Endodermal cell (in vitro differentiated cells): ENCODE measurements at regions not wholly inside any gene's neighbourhood (a gene's known extent, or its start where the extent isn't known, plus 50 kb on each side); places are given as distances from the start of the nearest gene placed in this dataset.

Experiments used
- DNase-seq: peaks from one replicate; pipeline ENCODE4 v3.0.0-alpha.2; 2017
- H3K27ac ChIP-seq: 2 replicates; pipeline ENCODE4 v1.5.1; 2013; ENCODE audit warnings: mild to moderate bottlenecking, low read depth, low read length, moderate library complexity
- H3K27me3 ChIP-seq: 2 replicates; pipeline ENCODE4 v1.6.1; 2013; ENCODE audit warnings: mild to moderate bottlenecking, low read length, moderate library complexity; ENCODE audit not compliant: insufficient read depth, control insufficient read depth, poor library complexity, severe bottlenecking
- H3K36me3 ChIP-seq: 2 replicates; pipeline ENCODE4 v1.7.0; 2013; ENCODE audit warnings: mild to moderate bottlenecking, low read length, moderate library complexity; ENCODE audit not compliant: control insufficient read depth, insufficient read depth
- H3K4me1 ChIP-seq: one replicate; pipeline ENCODE4 v1.7.0; 2013; ENCODE audit warnings: low read length; ENCODE audit not compliant: control insufficient read depth, insufficient read depth
- H3K4me3 ChIP-seq: 2 replicates; pipeline ENCODE4 v1.5.1; 2013; ENCODE audit warnings: mild to moderate bottlenecking, low read length, moderate library complexity
- H3K9ac ChIP-seq: 2 replicates; pipeline ENCODE4 v1.6.1; 2013; ENCODE audit warnings: mild to moderate bottlenecking, low read length, moderate library complexity; ENCODE audit not compliant: poor library complexity, severe bottlenecking; ENCODE audit errors: extremely low read depth
- H3K9me3 ChIP-seq: 2 replicates; pipeline ENCODE4 v1.6.1; 2013; ENCODE audit warnings: mild to moderate bottlenecking, low read length, moderate library complexity; ENCODE audit not compliant: control insufficient read depth
- H3K27ac Mint-ChIP-seq: 2 replicates; pipeline ENCODE4 v1.8.0; 2020; ENCODE audit warnings: mixed read lengths
- H3K27me3 Mint-ChIP-seq: 2 replicates; pipeline ENCODE4 v1.8.0; 2021; ENCODE audit warnings: mild to moderate bottlenecking, mixed read lengths; ENCODE audit not compliant: insufficient read depth
- H3K36me3 Mint-ChIP-seq: 2 replicates; pipeline ENCODE4 v1.8.0; 2020; ENCODE audit warnings: low read depth, mixed read lengths
- H3K4me1 Mint-ChIP-seq: 2 replicates; pipeline ENCODE4 v1.8.0; 2020; ENCODE audit warnings: mixed read lengths
- H3K4me3 Mint-ChIP-seq: 2 replicates; pipeline ENCODE4 v1.8.0; 2020; ENCODE audit warnings: mild to moderate bottlenecking, moderate library complexity, mixed read lengths
- H3K9me3 Mint-ChIP-seq: 2 replicates; pipeline ENCODE4 v1.8.0; 2020; ENCODE audit warnings: mild to moderate bottlenecking, mixed read lengths
- WGBS, 2 experiments: methylation state at CpG; one replicate each; pipeline versions ENCODE4 v1.1.5 to v1.1.7; 2013; ENCODE audit warnings: missing lambda C conversion rate in 2 of 2, mixed read lengths in 1 of 2; ENCODE audit not compliant: insufficient coverage in 1 of 2, insufficient read length in 1 of 2; 5-methylcytosine and 5-hydroxymethylcytosine counted together
- TF ChIP-seq, protein P1 (sequence below): fragments of 200-600 bp; sonication (generic); conservative IDR thresholded peaks from 2 replicates; pipeline ENCODE4 v1.5.0; 2021; ENCODE audit warnings: antibody characterized with exemption, mild to moderate bottlenecking

DNA sequence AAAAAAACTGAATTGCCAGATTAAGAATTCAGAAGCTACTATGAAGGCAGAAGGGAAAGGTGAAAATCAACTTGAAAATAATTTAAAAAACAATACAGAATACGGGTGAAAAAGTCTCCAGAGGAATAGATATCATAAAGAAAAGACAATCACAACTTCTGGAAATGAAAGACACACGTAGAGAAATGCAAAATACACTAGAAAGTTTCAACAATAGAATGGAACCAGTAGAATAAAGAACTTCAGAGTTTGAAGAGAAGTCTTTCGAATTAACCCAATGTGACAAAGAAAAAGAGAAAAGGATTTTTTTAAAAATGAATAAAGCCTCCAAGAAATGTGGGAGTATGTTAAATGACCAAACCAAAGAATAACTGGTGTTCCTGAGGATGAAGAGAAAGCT lies 263.8 kb upstream of the FAT3 start:
- peaks cover 20% of the 10 kb centered on the region for H3K4me1 Mint-ChIP-seq
- no peaks in the 10 kb centered on the region for H3K36me3 ChIP-seq
- WGBS, 2 experiments: 96 to 100% methylated on average over 1 to 3 of the region's 3 CpGs
- H3K9me3 Mint-ChIP-seq: peaks cover 47% of the 10 kb centered on the region
- TF ChIP-seq, protein P1, sequence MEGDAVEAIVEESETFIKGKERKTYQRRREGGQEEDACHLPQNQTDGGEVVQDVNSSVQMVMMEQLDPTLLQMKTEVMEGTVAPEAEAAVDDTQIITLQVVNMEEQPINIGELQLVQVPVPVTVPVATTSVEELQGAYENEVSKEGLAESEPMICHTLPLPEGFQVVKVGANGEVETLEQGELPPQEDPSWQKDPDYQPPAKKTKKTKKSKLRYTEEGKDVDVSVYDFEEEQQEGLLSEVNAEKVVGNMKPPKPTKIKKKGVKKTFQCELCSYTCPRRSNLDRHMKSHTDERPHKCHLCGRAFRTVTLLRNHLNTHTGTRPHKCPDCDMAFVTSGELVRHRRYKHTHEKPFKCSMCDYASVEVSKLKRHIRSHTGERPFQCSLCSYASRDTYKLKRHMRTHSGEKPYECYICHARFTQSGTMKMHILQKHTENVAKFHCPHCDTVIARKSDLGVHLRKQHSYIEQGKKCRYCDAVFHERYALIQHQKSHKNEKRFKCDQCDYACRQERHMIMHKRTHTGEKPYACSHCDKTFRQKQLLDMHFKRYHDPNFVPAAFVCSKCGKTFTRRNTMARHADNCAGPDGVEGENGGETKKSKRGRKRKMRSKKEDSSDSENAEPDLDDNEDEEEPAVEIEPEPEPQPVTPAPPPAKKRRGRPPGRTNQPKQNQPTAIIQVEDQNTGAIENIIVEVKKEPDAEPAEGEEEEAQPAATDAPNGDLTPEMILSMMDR: no peak
- H3K4me1 ChIP-seq: peaks cover 4% of the 10 kb centered on the region
- no peak overlapping the region for H3K4me3 Mint-ChIP-seq
- no peaks in the 10 kb centered on the region for H3K36me3 Mint-ChIP-seq
- no peak overlapping the region for H3K27ac ChIP-seq
- H3K27me3 Mint-ChIP-seq: peaks cover 7% of the 10 kb centered on the region
- peaks cover 62% of the 10 kb centered on the region for H3K9me3 ChIP-seq
- peak overlapping the region; percentile 59 for H3K4me3 ChIP-seq
- H3K27me3 ChIP-seq: no peaks in the 10 kb centered on the region
- H3K27ac Mint-ChIP-seq: no peak overlapping the region
- DNase-seq: no peak
- H3K9ac ChIP-seq: no peak overlapping the region

DNA sequence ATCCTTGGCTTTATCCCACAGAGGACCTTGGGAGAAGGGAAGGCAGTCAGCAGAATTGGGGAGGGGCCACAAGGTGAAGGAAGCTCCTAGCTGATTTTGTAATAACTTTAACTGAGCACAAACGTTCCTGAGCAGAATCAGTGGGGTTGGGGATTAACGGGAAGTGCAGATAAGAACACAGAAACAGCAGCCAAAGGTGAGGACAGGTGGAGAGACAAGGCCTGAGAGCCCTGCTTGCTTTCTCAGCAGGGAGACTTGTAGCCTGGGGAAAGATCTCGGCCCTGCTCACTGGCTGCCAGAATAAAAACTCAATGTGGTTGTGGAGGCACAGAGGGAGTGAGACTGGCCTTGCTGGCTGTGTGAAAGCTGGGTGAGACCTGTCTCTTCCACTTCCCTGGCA lies 265.2 kb upstream of the FAT3 start:
- Mint-ChIP-seq H3K27ac (peak overlapping the region; percentile 74), H3K27me3 (peaks cover 7% of the 10 kb centered on the region), H3K4me3 (no peak overlapping the region), H3K9me3 (peaks cover 47% of the 10 kb centered on the region), H3K4me1 (peaks cover 20% of the 10 kb centered on the region), H3K36me3 (no peaks in the 10 kb centered on the region)
- Histone ChIP-seq H3K36me3 (no peaks in the 10 kb centered on the region), H3K27ac (no peak overlapping the region), H3K4me1 (peaks cover 4% of the 10 kb centered on the region), H3K27me3 (no peaks in the 10 kb centered on the region), H3K9me3 (peaks cover 62% of the 10 kb centered on the region), H3K4me3 (peak overlapping the region; percentile 53), H3K9ac (no peak overlapping the region)
- TF ChIP-seq, protein P1: no peak
- peak; percentile 72 for DNase-seq
- 39 to 80% methylated on average over 2 to 3 of the region's 3 CpGs for WGBS, 2 experiments

DNA sequence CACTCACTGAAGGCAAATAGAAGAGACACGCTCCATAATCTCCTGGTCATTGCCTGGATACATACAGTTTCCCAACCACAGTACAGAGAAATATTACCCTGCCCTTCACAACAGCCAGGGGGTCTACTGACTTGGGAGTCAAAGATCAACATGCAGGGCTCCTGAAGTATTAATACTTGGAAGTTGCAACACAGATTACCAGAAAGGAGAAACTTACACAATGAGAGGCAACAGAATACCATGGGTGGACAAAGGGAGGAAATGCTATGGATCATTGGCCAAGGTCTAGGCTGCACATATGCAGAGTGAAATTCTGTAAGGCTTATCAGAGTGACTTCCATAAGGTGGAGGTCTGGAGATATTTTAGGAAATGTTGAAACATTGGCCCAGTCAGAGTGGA lies 267.9 kb upstream of the FAT3 start:
- Mint-ChIP-seq H3K4me1 (peaks cover 20% of the 10 kb centered on the region), H3K27me3 (no peaks in the 10 kb centered on the region), H3K36me3 (no peaks in the 10 kb centered on the region), H3K9me3 (peaks cover 30% of the 10 kb centered on the region), H3K27ac (no peak overlapping the region), H3K4me3 (no peak overlapping the region)
- Histone ChIP-seq H3K27me3 (no peaks in the 10 kb centered on the region), H3K36me3 (no peaks in the 10 kb centered on the region), H3K9ac (no peak overlapping the region), H3K4me1 (peaks cover 4% of the 10 kb centered on the region), H3K27ac (no peak overlapping the region), H3K9me3 (peaks cover 46% of the 10 kb centered on the region), H3K4me3 (no peak overlapping the region)
- TF ChIP-seq, protein P1: no peak
- WGBS, 2 experiments: 100% methylated on average over 1 of the region's 1 CpG
- no peak for DNase-seq
